H1 (cell line): ENCODE measurements at regions not wholly inside any gene's neighbourhood (a gene's known extent, or its start where the extent isn't known, plus 50 kb on each side); places are given as distances from the start of the nearest gene placed in this dataset.

Experiments
- CEBPB ChIP-seq: IDR thresholded peaks from 2 replicates; pipeline ENCODE4 v1.6.1; 2012; ENCODE audit warnings: low read depth, low read length
- CTCF ChIP-seq, 3 experiments: IDR thresholded peaks; 1 replicate in 2 of 3; 2 replicates in 1 of 3; pipeline versions ENCODE4 v1.5.1 to v1.6.1; 2011; ENCODE audit warnings: low read length in 3 of 3, mild to moderate bottlenecking in 3 of 3, inconsistent platforms in 2 of 3, low read depth in 1 of 3, moderate library complexity in 1 of 3; ENCODE audit not compliant: insufficient read depth in 1 of 3; ENCODE audit errors: control extremely low read depth in 1 of 3
- SIRT6 ChIP-seq: IDR thresholded peaks from one replicate; pipeline ENCODE4 v1.7.1; 2012; ENCODE audit warnings: low read length, inconsistent platforms

- TF ChIP-seq CTCF (IDR thresholded peaks at IDR 0.05; ENCODE audit: control extremely low read depth in 1 of 3, insufficient read depth in 1 of 3, low read depth in 1 of 3, low read length in 3 of 3) (no peak), CEBPB (no peak), SIRT6 (no peak)
Observed at GRCh38 chr1:83581747-83582146, 417.2 kb downstream of the TTLL7 start.
